ENCODE measurements at regions not wholly inside any gene's neighbourhood (a gene's known extent, or its start where the extent isn't known, plus 50 kb on each side); places are given as distances from the start of the nearest gene placed in this dataset.

GRCh38 chr6:99219788-99220187, 129.7 kb downstream of the FAXC start:
- DNase-seq, result no peak

GRCh38 chr6:99216959-99217358, 132.5 kb downstream of the FAXC start:
- no peak for DNase-seq

GRCh38 chr6:99195986-99196655, 153.4 kb downstream of the FAXC start:
- DNase-seq, result no peak

GRCh38 chr6:99192561-99192960, 156.9 kb downstream of the FAXC start:
- DNase-seq, result no peak

- no peak for DNase-seq
These were observed 159.4 kb downstream of the FAXC start for GRCh38 chr6:99189823-99190721.

GRCh38 chr6:99187429-99187828, 162.0 kb downstream of the FAXC start:
- no peak for DNase-seq

GRCh38 chr6:99186417-99186816, 163.1 kb downstream of the FAXC start:
- no peak for DNase-seq

GRCh38 chr6:99185525-99185924, 163.9 kb downstream of the FAXC start:
- no peak for DNase-seq

- DNase-seq, result no peak
These were observed 164.8 kb downstream of the FAXC start for GRCh38 chr6:99184696-99185095.

GRCh38 chr6:99183066-99183465, 166.4 kb downstream of the FAXC start:
- no peak for DNase-seq

- no peak for DNase-seq
These were observed 168.3 kb downstream of the FAXC start for GRCh38 chr6:99181174-99181573.

GRCh38 chr6:99178168-99178567, 171.3 kb downstream of the FAXC start:
- DNase-seq, result no peak

- DNase-seq, result no peak
These were observed 171.7 kb downstream of the FAXC start for GRCh38 chr6:99177736-99178135.

- DNase-seq, result no peak
These were observed 183.6 kb downstream of the FAXC start for GRCh38 chr6:99165838-99166237.

- DNase-seq, result no peak
These were observed 197.2 kb downstream of the FAXC start for GRCh38 chr6:99152347-99152643.

GRCh38 chr6:99151634-99152346, 197.7 kb downstream of the FAXC start:
- DNase-seq, result peak in 2 of 56 donors; percentile 7 to 31

- DNase-seq, result no peak
These were observed 200.7 kb downstream of the FAXC start for GRCh38 chr6:99148761-99149160.

- DNase-seq, result no peak
These were observed 200.4 kb upstream of the FBXL4 start for GRCh38 chr6:99148111-99148510.

GRCh38 chr6:99147206-99147605, 199.5 kb upstream of the FBXL4 start:
- no peak for DNase-seq

- no peak for DNase-seq
These were observed 199.0 kb upstream of the FBXL4 start for GRCh38 chr6:99146711-99147110.

- no peak for DNase-seq
These were observed 198.0 kb upstream of the FBXL4 start for GRCh38 chr6:99145738-99146137.

- no peak for DNase-seq
These were observed 195.5 kb upstream of the FBXL4 start for GRCh38 chr6:99143108-99143861.
